Activated CD8-positive, alpha-beta memory T cell treated with anti-CD3 and anti-CD28 coated beads, Interleukin-2, amount 50 U/mL, for 24 hours (primary cell): ENCODE measurements at regions not wholly inside any gene's neighbourhood (a gene's known extent, or its start where the extent isn't known, plus 50 kb on each side); places are given as distances from the start of the nearest gene placed in this dataset.
"Not testable (repeated sequence)": the region's sequence is repeated elsewhere in the genome, so short reads cannot be mapped to it uniquely, and the experiment has no call there.

Experiments
- DNase-seq: peaks from one replicate; pipeline ENCODE4 v3.0.0-alpha.2; 2020; ENCODE audit errors: extremely low read depth

DNA sequence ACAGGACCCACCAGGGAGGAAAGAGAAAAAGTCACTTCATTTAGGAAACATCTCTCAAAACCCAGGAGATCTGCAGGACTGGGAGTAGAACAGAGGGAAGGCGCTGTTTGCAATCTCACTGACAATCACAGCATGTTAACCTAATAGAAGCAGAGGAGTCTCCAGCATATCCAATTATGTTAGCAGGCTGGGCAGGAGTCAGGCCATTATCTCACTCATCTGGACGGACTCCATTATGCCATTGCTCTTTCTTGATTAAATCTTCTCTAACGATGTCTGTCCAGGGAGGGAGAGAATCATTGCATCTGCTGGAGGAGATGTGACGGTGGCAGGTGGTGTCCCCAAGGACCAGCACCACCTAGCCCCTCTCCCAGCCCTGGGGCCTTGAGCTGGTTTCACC lies 203.8 kb upstream of the SFSWAP start:
- no peak for DNase-seq

DNA sequence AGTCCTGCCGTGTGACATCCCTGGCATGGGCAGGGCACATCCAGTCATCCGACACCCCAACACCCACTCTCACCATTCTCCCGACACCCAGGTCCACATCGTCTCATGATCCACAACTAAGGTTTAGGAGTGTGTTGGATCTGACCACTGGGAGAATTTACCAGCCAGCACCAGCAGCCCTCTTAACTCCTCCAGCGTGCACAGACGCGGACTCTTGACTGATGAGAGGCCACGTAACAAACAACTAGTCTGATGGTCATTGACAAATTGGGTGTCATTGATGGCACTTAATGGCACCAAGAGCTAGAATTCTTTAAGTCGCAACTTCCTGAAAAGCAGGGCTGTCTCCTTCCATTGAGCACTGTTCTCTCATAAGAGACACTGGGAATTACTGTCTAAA lies 203.0 kb upstream of the SFSWAP start:
- no peak for DNase-seq

DNA sequence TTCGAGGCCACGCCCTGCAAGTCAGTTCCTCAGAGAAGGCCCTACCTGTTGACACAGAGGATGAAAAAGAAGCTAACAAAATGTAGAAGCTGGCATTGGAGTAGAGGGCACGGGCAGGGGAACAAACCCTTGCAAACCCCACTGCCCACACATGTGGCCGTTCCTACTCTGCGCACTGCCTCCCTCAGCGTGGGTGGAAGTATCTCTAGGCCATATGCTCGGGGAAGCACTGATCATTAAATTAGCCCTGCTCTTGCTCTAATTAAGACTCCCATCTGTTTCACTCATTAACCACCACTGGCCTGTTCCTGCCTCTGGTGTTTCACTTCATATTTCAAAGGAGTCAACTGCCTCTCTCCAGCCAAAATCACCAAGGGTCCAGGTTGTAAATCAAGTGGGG lies 201.2 kb upstream of the SFSWAP start:
- no peak for DNase-seq

DNA sequence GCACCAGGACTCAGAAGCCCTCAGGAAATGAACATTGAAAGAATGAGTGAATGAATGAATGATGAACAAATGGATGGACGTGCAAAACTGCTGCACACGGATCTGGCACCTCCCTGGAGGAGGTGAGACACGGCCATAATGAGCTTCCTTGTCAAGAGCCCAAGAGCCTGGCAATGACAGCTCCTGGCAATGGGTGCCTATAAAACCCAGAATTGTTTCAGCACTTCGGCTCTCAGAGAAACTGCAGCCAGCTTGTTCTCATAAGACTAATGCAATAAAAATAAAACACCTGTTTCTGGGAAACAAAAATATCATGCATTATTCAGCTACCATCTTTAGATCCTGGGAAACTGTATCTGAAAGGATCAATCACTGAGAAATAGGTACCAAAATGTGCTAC lies 200.5 kb upstream of the SFSWAP start:
- no peak for DNase-seq

DNA sequence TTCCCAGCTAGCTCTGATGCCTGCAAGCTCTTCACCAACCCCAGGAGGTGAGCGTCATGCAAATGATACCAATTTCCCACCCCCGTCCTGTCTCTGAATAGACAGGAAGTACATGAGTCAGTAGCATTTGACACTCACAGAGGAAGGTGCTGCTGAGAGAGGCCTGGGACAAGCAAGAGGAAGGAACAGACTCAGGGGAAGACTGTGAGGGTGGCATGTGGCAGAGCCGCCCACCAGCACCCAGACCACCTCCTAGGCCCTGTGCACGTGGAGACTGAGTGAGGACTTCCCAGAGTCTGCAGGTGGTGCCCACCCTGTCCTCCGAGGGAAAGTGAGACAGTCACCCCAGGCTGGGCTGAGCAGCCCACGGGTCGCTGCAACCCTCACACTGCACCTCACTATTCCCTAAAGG lies 199.5 kb upstream of the SFSWAP start:
- DNase-seq = peak; percentile 13

DNA sequence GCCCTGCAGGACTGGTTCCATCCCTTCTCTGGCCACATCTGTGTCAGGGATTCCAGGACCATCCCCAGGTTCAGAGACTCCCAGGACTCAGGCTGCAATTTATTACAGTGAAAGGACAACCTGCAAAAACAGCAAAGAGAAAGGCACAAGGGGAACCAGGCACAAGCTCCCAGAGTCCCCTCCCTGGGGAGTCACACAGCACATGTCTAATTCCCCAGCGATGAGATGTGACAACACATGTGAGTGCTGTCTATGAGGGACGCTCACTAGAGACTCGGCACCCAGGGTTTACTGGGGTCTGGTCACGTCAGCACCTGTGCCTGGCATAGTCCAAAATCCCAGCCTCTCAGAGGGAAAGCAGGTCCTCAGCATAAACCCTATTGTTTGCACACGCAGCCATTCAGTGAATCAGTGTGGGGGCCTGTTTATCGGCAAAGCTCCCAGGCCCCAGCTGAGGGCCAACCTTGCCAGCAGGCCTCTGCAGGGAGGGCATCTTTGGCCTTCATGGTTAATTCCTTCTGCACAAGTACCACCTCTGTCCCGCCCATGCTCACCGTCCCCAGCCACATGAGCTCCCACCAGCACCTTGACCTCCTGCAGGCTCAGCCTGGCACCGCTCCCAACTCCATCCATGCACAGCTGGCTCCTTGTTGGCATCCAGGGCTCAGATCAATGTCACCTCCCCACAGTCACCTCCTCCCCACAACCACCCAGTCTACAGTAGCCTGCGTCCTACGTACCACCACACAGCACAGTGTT lies 198.9 kb upstream of the SFSWAP start:
- DNase-seq = no peak

DNA sequence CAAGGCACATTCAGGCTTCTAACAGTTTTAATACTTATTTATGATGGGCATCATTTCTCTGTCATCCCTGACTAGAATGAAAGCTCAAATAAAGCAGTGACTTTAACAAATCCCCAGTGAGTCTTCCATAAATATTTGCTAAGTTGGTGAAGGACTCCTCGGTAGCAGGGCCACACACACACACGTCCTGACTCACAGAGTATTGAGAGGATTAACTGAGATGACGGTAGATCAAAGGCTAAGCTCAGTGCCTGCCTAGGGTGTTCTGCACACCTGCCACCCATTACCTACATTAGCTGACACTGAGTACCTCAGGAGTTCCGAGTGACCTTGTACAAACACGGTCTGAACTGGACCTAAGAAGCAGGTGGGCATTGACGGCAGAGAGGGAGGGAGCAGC lies 197.3 kb upstream of the SFSWAP start:
- DNase-seq = no peak

DNA sequence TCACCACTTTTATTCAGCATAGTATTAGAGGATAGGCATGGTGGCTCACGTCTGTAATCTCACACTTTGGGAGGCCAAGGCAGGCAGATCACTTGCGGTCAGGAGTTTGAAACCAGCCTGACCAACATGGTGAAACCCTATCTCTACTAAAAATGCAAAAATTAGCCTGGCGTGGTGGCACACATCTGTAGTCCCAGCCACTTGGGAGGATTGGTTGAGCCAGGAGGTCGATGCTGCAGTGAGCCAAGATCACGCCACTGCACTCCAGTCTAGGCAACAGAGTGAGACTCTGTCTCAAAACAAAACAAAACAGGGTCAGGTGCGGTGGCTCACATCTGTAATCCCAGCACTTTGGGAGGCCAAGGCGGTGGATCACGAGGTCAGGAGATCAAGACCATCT lies 190.3 kb upstream of the SFSWAP start:
- DNase-seq = not testable (repeated sequence)

DNA sequence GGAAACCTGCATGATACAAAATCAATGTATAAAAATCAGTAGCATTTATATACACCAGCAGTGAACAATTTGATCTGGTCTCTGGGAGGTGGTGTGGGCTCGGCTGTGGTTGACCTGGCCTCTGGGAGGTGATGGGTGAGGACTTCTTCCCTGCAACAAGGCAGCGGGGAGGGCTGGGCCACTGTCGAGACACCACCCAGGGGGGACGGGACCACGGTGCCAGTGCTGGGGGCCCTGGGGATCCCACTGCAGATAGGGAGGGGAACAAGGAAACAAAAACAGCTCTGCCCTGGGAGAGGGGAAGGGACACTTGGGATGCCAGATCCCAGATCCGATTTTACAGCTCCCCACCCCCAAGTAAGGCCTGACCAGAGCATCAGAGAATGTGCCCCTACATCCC lies 189.6 kb upstream of the SFSWAP start:
- DNase-seq = no peak

DNA sequence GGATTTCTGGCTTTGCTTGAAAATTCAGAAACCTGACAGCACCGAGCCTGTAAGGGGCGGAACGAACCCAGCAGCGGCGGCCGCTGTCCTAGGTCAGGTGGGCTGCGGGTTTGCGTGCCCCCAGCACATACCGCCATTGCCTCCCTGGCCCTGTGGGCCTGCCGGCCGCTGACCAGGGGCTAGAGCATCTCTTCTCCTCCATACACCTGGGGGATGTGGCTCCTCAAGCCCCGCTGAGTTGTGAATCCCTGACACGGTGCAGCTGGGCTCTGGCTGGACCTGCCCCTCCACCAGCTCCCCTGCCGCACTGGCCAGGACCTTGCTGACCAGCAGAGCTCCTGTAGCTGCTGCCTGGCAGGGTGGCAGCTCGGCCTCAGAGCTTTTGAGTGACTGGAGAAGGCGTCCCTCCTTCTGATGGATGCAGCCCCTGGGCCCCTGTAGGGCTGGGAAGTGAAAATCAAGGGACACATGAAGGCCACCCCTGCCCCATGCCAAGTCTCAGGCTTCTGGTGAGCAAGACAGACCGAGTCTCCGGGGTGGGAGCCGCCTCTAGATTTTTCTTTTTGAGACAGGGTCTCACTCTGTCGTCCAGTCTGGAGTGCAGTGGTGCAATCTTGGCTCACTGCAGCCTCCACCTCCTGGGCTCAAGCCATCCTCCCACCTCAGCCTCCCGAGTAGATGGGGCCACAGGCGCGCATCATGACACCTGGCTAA lies 184.9 kb upstream of the SFSWAP start:
- DNase-seq = no peak

DNA sequence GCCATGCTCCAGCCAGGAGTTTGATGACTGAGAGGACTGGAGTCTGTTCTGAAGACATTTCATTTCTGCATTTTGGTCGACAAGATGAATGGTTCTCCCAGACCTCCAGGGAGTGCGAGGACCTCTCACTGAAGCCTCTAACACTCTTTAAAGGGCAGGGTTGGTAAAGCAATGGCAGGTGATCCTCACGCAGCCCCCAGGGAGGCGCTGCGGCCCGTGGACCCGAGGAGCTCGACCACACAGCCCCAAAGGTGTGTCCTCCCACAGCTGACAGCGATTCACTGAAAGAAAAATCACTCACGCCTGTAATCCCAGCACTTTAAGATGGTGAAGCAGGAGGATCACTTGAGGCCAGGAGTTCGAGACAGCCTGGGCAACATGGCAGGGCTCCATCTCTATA lies 183.8 kb upstream of the SFSWAP start:
- no peak for DNase-seq

DNA sequence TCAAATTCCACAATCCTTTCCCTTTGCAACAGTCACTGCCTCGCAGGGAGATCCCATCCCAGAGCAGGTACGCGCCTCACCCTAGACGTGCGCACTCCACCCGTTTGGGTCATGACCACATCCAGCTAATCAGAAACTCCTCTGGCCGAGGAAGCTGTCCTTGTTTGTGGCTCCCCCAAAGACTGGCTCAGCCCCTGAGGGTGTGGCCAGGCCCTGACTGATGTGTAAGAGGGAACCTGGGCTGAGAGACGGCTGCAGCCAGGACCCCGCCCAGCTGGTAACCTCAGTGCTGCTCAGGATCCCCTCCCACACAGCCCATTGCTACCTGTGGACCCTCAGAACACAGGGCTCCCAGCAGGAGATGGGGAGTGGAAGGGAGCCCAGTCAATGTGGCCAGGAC lies 183.2 kb upstream of the SFSWAP start:
- no peak for DNase-seq

DNA sequence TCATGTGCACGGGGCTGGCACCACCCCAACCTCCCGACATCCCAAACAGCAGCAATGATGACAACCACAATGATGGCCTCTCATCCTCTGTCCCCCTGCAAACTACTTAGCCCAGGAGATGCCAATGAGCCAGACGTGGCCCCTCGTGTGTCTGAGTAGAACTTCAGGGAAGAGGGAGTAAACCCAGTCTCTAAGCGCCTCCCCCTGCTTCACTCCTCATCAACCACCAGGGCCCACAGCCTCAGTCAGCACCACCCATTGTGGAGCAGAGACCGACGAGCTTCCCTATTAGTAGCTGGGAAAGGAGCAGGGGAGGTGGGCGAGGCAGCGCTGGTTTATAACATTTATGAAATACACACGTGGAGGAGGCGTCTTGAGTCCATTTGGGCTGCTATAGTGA lies 182.7 kb upstream of the SFSWAP start:
- DNase-seq = no peak

DNA sequence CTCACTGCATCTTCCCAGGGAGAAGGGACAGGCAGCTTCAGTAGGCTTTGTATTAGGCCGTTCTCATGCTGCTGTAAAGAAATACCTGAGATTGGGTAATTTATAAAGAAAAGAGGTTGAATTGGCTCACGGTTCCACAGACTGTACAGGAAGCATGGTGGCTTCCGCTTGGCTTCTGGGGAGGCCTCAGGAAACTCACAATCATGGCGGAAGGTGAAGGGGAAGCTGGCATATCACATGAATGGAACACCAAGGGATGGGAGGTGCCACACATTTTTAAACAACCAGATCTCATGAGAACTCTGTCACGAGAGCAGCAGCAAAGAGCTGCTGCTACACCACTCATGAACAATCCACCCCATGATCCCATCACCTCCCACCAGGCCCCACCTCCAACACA lies 182.2 kb upstream of the SFSWAP start:
- no peak for DNase-seq

DNA sequence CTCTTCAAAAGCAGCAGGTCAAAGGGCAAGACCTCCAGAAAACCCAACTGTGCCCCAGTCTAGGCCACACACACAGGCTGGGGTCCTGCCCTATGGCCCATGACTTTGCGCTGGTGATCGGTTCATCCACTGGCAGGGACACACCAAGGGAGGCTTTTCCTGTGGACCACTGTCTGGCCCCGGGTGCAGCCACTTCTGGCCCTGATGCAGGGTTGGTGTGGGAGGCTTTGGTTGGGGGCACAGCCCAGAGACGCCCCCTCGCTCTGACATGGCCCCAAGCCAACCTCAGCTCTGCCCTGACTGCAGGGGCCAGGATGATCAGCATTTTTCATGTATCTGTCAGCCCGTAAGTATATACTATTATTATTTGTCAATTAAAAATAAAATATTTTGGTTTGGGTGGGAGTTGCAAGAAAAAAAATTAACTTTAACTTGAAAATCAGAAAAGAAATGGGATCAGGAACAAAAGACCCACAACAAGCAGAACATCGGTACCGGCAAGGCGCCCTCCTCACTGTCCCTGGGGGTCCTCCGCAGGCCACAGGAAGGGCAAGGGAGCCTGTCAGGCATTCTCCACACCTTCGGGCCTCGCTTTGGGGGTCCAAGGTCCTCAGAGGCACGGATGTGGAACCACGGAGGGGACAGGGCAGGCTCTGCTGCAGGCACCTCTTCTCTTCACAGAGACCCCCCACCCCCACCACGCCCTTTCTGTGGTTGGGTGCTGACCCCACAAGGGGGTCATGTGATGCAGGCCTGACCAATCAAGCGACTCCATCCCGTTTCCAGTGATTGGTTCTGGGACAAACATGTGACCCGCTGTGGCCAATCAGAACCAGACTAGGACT lies 181.5 kb upstream of the SFSWAP start:
- DNase-seq = no peak

DNA sequence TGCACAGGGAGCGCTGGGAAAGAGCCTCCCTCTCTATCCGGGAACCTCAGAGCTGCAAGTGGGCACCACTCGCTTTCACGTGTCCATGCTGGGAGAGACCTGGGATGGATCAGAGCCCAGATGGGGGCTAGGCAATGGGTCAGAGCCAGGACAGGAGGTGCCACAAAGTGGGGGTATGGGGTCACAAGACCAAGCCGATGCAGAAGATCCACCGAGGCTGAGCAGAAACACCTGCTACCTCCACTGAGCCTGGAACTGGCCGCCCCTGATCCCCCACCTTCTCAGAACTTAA lies 180.9 kb upstream of the SFSWAP start:
- DNase-seq = no peak

DNA sequence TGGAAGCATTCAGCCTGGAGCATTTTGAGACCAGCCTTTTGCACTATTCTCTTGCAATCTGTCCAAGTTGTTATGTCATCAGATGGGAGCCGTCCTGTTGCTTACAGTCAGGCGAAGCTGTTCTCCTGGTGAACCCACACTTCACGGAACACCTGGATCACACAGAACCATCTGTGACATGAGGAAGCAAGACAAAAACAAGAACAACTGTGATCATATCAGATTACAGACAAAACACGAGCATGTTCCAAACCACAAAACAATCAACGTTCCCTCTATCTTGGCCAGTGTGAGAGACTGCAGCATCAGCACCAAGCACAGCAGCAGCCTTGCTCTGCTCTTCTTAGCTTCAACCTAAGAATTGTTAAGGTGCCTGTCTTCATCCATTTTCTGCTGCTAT lies 180.5 kb upstream of the SFSWAP start:
- DNase-seq = no peak

DNA sequence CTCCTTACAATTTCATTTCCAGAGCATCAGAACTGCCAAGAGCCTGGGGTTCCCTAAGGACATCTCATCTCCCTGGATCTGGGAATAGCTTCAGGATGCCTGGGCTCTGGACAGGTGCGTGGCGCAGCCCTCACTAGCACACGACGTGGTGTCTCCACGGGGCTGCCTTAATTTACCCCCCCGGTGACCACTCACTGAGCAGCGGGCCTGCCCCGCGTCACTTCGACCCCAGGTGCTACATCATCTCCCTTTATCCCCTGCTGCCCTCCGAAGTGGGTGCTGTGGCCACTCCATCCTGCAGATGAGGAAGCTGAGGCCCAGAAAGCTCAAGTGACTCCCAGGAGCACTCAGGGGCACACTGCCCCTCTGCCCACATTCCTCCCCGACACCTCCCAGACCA lies 177.8 kb upstream of the SFSWAP start:
- no peak for DNase-seq

DNA sequence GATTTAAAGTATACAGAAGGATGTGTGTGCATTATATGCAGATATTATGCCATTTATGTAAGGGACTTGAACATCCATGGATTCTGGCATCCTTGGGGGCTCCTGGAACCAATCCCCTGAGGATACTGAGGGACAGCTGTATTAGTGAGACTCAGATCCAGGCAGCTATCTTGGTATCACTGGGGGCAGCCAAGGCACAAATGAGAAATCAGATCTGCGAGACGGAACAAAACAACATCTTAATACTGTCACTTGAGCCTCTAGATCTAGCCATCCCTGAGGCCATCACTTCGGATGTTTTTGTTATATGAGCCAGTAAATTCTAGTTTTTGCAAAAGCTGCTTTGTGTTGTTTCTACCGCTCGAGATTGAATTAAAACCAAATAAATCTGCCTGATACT lies 175.1 kb upstream of the SFSWAP start:
- DNase-seq = no peak

DNA sequence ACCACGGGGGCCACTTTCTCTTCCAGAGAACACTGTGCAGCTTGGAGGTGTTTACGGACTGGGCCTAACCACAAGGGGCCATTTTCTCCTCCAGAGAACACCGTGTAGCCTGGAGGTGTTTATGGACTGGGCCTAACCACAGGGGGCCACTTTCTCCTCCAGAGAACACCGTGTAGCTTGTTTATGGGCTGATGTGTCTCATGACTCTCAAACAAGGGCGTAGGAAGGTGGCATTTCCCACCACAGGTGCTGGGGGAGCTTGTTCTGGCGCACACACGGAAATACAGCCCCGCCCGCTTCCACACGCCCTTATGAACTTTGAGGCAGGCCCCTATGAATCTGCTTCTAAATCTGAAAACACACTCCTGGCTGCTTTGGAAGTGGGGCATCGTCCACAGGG lies 174.6 kb upstream of the SFSWAP start:
- no peak for DNase-seq

DNA sequence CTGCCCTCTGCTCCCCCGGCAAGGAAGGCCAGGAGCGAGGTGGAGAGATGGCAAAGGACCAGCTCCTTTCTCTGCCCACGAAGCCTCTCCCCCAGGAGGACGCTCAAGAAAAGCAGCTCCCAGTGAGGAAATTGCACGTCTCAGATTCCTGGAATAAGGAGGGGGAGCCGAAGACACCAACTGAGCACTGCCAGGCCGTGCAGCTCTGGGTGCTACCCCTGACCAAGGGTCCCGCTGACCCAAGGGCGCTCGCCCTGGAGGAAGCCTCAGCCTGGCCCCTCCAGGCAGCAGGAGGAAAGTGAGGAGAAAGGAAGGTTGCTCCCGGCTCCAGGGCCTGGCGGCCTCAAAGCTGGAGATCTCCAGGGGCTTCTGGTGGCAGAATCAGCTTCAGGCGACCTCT lies 174.1 kb upstream of the SFSWAP start:
- DNase-seq = no peak

DNA sequence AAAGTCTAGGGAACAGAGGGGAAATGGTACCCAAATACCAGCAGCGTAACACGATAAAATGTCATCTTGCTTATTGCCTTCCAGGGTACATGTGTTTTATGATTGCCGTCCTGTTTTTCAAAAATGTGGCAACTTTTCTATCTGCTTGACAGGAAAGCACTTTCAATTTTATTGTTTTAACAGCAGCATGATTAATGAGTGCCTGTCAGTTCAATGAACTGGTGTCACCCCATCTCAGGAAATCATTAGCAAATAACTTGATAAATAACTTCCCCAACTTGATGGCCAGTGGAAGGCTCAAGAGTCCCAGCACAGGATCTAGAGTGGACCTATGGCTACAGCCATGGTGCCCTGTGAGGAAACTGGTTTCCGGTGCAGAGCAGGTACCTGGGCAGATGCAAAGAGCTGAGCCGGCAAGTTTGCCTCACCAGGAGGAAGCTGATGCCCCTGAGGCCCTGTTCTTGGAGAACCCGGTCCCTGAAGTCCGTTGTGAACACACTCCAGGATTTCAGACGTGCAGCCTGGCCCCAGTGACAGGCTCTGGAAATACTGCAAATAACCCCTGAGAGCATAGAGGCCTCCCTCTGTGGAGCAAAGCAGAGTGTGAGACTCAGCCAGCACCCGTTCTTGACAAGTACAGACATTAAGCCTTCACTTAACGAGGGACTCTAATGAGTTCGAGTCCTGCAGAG lies 173.5 kb upstream of the SFSWAP start:
- no peak for DNase-seq
